H9 (cell line): ENCODE measurements at regions not wholly inside any gene's neighbourhood (a gene's known extent, or its start where the extent isn't known, plus 50 kb on each side); places are given as distances from the start of the nearest gene placed in this dataset.

Experiments
- DNase-seq: peaks from one replicate; pipeline ENCODE4 v3.0.0-alpha.2; 2017
- H2AFZ ChIP-seq: one replicate; pipeline ENCODE4 v1.6.1; 2013; ENCODE audit warnings: mild to moderate bottlenecking, low read length, control low read depth, moderate library complexity
- H2AK5ac ChIP-seq: 2 replicates; pipeline ENCODE4 v1.6.1; 2013; ENCODE audit warnings: low read length, control low read depth, mixed read lengths; ENCODE audit not compliant: insufficient read length
- H2BK120ac ChIP-seq: one replicate; pipeline ENCODE4 v1.6.1; 2013; ENCODE audit warnings: low read depth, mild to moderate bottlenecking, low read length, control low read depth, inconsistent platforms; ENCODE audit not compliant: poor library complexity, severe bottlenecking
- H2BK12ac ChIP-seq: 2 replicates; pipeline ENCODE4 v1.6.1; 2013; ENCODE audit warnings: low read length, control low read depth, mixed read lengths, low read depth; ENCODE audit not compliant: insufficient read length
- H2BK15ac ChIP-seq: 2 replicates; pipeline ENCODE4 v1.6.1; 2013; ENCODE audit warnings: low read depth, low read length, control low read depth
- H2BK20ac ChIP-seq: one replicate; pipeline ENCODE4 v1.6.1; 2013; ENCODE audit warnings: low read depth, mild to moderate bottlenecking, low read length, control low read depth, inconsistent platforms; ENCODE audit not compliant: poor library complexity, severe bottlenecking
- H2BK5ac ChIP-seq: 2 replicates; pipeline ENCODE4 v1.6.1; 2013; ENCODE audit warnings: low read length, control low read depth, mixed read lengths; ENCODE audit not compliant: insufficient read length
- H3K14ac ChIP-seq: 2 replicates; pipeline ENCODE4 v1.6.1; 2013; ENCODE audit warnings: low read length, control low read depth; ENCODE audit not compliant: insufficient read depth
- H3K18ac ChIP-seq: 2 replicates; pipeline ENCODE4 v1.6.1; 2013; ENCODE audit warnings: low read depth, mild to moderate bottlenecking, mixed read lengths, low read length, control low read depth; ENCODE audit not compliant: insufficient read length
- H3K23ac ChIP-seq: 2 replicates; pipeline ENCODE4 v1.6.1; 2013; ENCODE audit warnings: low read length, control low read depth, mixed read lengths, low read depth; ENCODE audit not compliant: insufficient read length
- H3K23me2 ChIP-seq: 2 replicates; pipeline ENCODE4 v1.6.1; 2013; ENCODE audit warnings: low read depth, mild to moderate bottlenecking, mixed read lengths, low read length, control low read depth; ENCODE audit not compliant: insufficient read length, poor library complexity, severe bottlenecking
- H3K27ac ChIP-seq: 2 replicates; pipeline ENCODE4 v1.5.1; 2013; ENCODE audit warnings: low read length, control low read depth, mixed read lengths, low read depth; ENCODE audit not compliant: insufficient read length
- H3K27me3 ChIP-seq: 2 replicates; pipeline ENCODE4 v1.6.1; 2013; ENCODE audit warnings: low read length, control low read depth, inconsistent platforms; ENCODE audit not compliant: insufficient read depth
- H3K4ac ChIP-seq: 2 replicates; pipeline ENCODE4 v1.6.1; 2013; ENCODE audit warnings: low read depth, mild to moderate bottlenecking, control low read depth, inconsistent platforms, low read length, moderate library complexity
- H3K4me1 ChIP-seq: 2 replicates; pipeline ENCODE4 v1.6.1; 2013; ENCODE audit warnings: low read length, control low read depth, inconsistent platforms; ENCODE audit not compliant: insufficient read depth
- H3K4me2 ChIP-seq: 2 replicates; pipeline ENCODE4 v1.6.1; 2013; ENCODE audit warnings: low read length, control low read depth, mixed read lengths; ENCODE audit not compliant: insufficient read length, insufficient read depth
- H3K56ac ChIP-seq: 2 replicates; pipeline ENCODE4 v1.6.1; 2013; ENCODE audit warnings: low read depth, mild to moderate bottlenecking, mixed read lengths, low read length, control low read depth; ENCODE audit not compliant: insufficient read length
- H3K79me1 ChIP-seq: 2 replicates; pipeline ENCODE4 v1.6.1; 2013; ENCODE audit warnings: low read depth, mild to moderate bottlenecking, moderate library complexity, low read length, control low read depth, inconsistent platforms; ENCODE audit not compliant: insufficient read depth, poor library complexity, severe bottlenecking
- H3K79me2 ChIP-seq: 2 replicates; pipeline ENCODE4 v1.6.1; 2013; ENCODE audit warnings: low read length, control low read depth, inconsistent platforms; ENCODE audit not compliant: insufficient read depth
- H3K9ac ChIP-seq: 2 replicates; pipeline ENCODE4 v1.6.1; 2013; ENCODE audit warnings: low read length, control low read depth, mixed read lengths; ENCODE audit not compliant: insufficient read length; ENCODE audit errors: extremely low read depth
- H3K9me3 ChIP-seq: one replicate; pipeline ENCODE4 v1.6.1; 2013; ENCODE audit warnings: low read depth, low read length, inconsistent platforms; ENCODE audit not compliant: control insufficient read depth
- H3T11ph ChIP-seq: one replicate; pipeline ENCODE4 v1.6.1; 2013; ENCODE audit warnings: mild to moderate bottlenecking, low read length, control low read depth, inconsistent platforms
- H4K20me1 ChIP-seq: one replicate; pipeline ENCODE4 v1.6.1; 2013; ENCODE audit not compliant: control insufficient read depth, insufficient read length, insufficient read depth
- H4K5ac ChIP-seq: 2 replicates; pipeline ENCODE4 v1.6.1; 2013; ENCODE audit warnings: low read depth, mild to moderate bottlenecking, mixed read lengths, low read length, control low read depth; ENCODE audit not compliant: insufficient read length
- H4K8ac ChIP-seq: replicated peaks from 2 replicates; pipeline ENCODE4 v1.6.1; 2013; ENCODE audit warnings: low read length, control low read depth, mixed read lengths, low read depth; ENCODE audit not compliant: insufficient read length
- H4K91ac ChIP-seq: 2 replicates; pipeline ENCODE4 v1.6.1; 2013; ENCODE audit warnings: low read depth, mild to moderate bottlenecking, moderate library complexity, mixed read lengths, low read length, control low read depth; ENCODE audit not compliant: insufficient read length
- H3K27ac Mint-ChIP-seq, 3 experiments: 2 replicates in 2 of 3; 3 replicates in 1 of 3; pipeline ENCODE4 v1.8.0; 2020 to 2021; ENCODE audit warnings: mixed read lengths in 3 of 3, mild to moderate bottlenecking in 1 of 3, moderate library complexity in 1 of 3
- H3K27me3 Mint-ChIP-seq: 2 replicates; pipeline ENCODE4 v1.8.0; 2021; ENCODE audit warnings: low read depth, mild to moderate bottlenecking, moderate library complexity, mixed read lengths
- H3K36me3 Mint-ChIP-seq, 3 experiments: 2 replicates in 2 of 3; 3 replicates in 1 of 3; pipeline ENCODE4 v1.8.0; 2020 to 2021; ENCODE audit warnings: low read depth in 3 of 3, mixed read lengths in 3 of 3; ENCODE audit not compliant: insufficient read depth in 1 of 3
- H3K4me1 Mint-ChIP-seq, 2 experiments: 2 replicates each; pipeline ENCODE4 v1.8.0; 2020; ENCODE audit warnings: mixed read lengths in 2 of 2
- H3K4me3 Mint-ChIP-seq, 2 experiments: 2 replicates in 1 of 2; 3 replicates in 1 of 2; pipeline ENCODE4 v1.8.0; 2020 to 2021; ENCODE audit warnings: mild to moderate bottlenecking in 2 of 2, mixed read lengths in 2 of 2, moderate library complexity in 1 of 2
- H3K9me3 Mint-ChIP-seq, 2 experiments: 2 replicates in 1 of 2; 3 replicates in 1 of 2; pipeline ENCODE4 v1.8.0; 2020; ENCODE audit warnings: mild to moderate bottlenecking in 2 of 2, mixed read lengths in 2 of 2, moderate library complexity in 1 of 2
- CTCF ChIP-seq: fragments of 200-600 bp; sonication (generic); conservative IDR thresholded peaks from 3 replicates; pipeline ENCODE4 v1.8.0; 2021; ENCODE audit warnings: antibody characterized with exemption, mild to moderate bottlenecking
- WGBS: extraction: QIAGEN DNeasy Blood & Tissue Kit; methylation state at CpG from one replicate; pipeline ENCODE4 v1.1.7; 2013; ENCODE audit warnings: missing lambda C conversion rate, low lambda C conversion rate, mixed read lengths; ENCODE audit not compliant: insufficient read length; ENCODE audit errors: extremely low coverage; 5-methylcytosine and 5-hydroxymethylcytosine counted together

GRCh38 chrX:1051421-1051820 lies 161.0 kb downstream of the CRLF2 start:
- Histone ChIP-seq H3K56ac (no peak overlapping the region), H2BK120ac (no peak overlapping the region), H3K27ac (no peak overlapping the region), H3K79me2 (no peaks in the 10 kb centered on the region), H3K9ac (no peak overlapping the region), H4K8ac (no peak overlapping the region), H2AK5ac (no peak overlapping the region), H3T11ph (no peak overlapping the region), H3K4ac (no peak overlapping the region), H3K23me2 (no peaks in the 10 kb centered on the region), H4K91ac (no peak overlapping the region), H3K18ac (no peak overlapping the region), H4K20me1 (no peaks in the 10 kb centered on the region), H3K14ac (no peak overlapping the region), H3K4me1 (no peaks in the 10 kb centered on the region), H3K4me2 (no peak overlapping the region), H2BK12ac (no peak overlapping the region), H2BK15ac (no peak overlapping the region), H4K5ac (no peak overlapping the region), H2AFZ (no peak overlapping the region), H3K23ac (no peak overlapping the region), H3K79me1 (no peaks in the 10 kb centered on the region), H3K27me3 (no peaks in the 10 kb centered on the region), H2BK20ac (no peak overlapping the region), H3K9me3 (no peaks in the 10 kb centered on the region), H2BK5ac (no peak overlapping the region)
- Mint-ChIP-seq H3K27me3 (peaks cover 1% of the 10 kb centered on the region), H3K9me3 (peaks cover 32 to 33% of the 10 kb centered on the region in 2 experiments), H3K4me3 (no peak overlapping the region), H3K36me3 (peaks cover 0 to 19% (median 5%) of the 10 kb centered on the region in 3 experiments; a peak in 5 of 7 replicates), H3K27ac (no peak overlapping the region), H3K4me1 (0 out of 4 replicates have a peak, but pooled peaks cover 0 to 4% of the 10 kb centered on the region in 2 experiments)
- WGBS = no CpG with 5 or more reads among the region's 1 CpG
- no peak for DNase-seq
- no peak for TF ChIP-seq CTCF
